Amniotic epithelial cell (primary cell): ENCODE measurements at regions not wholly inside any gene's neighbourhood (a gene's known extent, or its start where the extent isn't known, plus 50 kb on each side); places are given as distances from the start of the nearest gene placed in this dataset.
"Not testable (repeated sequence)": the region's sequence is repeated elsewhere in the genome, so short reads cannot be mapped to it uniquely, and the experiment has no call there.

ENCODE experiments used
- DNase-seq: peaks from one replicate; pipeline ENCODE4 v3.0.0-alpha.2; 2010; ENCODE audit warnings: low read depth

DNA sequence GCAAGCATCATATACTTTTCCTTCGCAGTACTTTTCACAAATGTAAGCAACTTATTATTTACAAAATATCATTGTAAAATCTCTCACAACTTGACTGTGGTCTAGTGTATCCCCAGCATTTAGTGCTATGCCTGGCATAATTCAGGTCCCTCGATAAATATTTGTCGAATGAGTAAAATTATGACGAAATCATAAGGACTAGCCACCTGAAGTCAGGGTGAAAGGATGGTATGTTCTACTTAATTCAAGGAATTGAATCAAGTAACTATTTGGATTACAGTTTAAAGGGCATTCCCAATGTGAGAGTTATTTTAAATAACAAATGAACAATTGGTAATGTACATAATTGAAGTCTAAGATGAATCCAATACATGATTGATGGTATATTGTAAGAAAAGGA, 393.0 kb upstream of the SLC35B3 start:
- no peak for DNase-seq

DNA sequence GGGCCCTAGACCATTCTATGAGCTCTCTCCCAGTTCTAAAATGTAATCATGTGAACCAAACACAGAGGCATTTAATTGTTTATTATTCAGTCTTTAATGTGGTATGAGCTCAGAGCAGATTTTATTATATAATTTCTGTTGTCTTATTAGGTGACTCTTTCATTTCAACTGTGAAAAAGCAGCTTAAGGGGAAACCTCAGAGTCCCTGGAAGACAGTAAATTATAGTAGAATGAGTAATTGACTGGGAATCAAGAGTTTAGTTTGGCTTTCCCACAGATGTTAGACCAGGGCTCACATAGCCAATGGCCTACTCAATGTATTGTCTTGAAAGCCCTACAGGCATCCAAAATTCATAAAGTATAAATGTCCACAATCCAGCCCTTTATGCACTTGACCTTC, 390.4 kb upstream of the SLC35B3 start:
- DNase-seq, result no peak

DNA sequence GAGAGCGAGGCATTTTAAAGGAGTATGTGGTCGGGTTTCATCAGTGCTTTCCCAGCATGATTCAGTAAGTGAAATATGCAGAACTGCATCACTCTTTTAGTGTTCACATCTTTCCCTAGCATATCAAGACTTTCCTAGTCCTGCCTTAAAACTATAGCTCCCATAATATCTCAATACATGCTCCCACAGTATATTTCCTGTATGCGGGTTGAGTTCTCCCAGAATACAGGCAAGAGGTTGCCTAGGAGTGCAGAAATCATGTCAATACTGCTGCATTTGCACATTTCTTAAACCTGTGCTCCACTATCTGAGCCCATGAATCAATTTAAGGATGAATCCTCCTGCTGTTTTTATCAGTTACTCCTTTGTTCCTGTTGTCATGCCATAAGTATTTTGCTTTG, 386.6 kb upstream of the SLC35B3 start:
- no peak for DNase-seq

DNA sequence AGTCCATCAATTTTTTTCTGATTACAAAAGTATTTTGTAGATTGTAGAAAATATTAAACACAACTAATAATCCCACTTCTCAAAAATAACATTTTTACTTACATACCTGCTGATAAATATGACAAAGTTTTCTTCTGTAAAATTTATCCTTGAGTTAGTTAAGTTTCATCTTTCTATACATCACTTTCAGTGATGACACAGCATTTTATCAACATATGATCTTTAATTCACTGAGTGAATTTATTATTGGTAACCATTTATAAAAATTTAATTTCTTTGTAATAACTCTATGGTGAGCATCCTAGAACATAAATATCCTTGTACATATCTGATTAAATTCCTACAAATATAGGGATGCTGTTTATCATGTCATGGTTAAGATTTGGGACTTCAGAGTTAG, 385.0 kb upstream of the SLC35B3 start:
- DNase-seq, result no peak

DNA sequence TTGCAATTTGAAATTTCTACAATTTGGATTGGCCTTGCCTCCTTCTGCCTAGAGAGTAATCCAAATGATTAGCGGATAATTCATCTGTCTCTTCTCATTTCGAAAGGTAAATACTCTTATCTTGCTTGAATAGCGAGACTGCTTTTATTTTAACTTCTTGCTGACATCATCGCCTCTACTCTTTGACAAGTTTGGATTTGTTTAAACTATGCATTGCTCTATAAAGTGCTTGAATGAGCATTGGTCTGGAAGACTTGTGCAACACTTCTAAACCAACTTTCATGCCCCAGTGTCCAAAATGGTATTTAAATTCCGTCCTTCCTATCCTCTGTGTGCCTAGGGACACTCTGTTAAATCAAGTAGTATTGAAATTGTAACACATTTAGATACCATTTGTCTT, 384.1 kb upstream of the SLC35B3 start:
- DNase-seq, result no peak

DNA sequence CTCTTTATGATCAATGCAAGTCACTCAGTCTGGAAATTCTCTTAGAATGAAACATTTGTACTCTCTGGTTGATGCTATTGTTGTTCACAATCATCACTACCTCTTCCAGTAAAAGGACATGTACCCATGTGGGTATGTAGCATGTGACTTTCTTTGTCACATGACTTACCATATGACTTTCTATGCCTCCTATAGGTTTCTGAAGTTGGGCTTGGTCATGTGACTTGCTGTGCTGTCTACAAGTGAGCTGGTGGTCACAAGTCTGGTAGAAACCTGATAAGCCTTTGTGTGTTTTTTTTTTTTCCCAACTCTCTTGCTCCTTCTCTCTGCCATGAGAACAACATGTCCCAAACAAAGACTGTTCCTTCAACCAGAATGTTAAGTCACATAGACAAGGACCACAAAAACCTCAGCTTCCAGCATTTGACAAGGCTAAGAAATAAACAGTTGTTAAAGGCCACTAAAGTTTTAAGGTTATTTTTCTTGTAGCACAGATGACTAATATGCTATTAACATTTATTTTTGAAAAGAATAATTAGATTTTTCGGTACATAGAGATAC, 379.2 kb upstream of the SLC35B3 start:
- no peak for DNase-seq

DNA sequence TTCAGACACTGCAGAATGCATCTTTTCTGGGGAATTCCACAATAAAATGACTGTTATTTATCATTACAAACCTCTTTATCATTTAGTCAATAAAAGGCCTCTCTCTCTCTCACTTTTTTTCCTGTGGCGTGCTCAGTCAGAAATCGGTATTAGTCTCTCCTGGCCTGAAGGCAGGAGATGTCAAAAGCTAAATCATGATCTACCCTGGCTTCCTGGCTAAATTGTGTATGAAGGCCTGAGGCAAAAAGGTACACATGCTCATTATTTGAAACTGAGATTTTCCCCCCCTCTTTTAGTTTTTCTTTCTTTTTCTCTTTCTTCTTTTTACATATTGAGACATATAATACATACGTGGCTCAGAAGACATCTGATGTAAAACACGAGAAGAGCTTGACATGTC, 375.0 kb upstream of the SLC35B3 start:
- no peak for DNase-seq

DNA sequence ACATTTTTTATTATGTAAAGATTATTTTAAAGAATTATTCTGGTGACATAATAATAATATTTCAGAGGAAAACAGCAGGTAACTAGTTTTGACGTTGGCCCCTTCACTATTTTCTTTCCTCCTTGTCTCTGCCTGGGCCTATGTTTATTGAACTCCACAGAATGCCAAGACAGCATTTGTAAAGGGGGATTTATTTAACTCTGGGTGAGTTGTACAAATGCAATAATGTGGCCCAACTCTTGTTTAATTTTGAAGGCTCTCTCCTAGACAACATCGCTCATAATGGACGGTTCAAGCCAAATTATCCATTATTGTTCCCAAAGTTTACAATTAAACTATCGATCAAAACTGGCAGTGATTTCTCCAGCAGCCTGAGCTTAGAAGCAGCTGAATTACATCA, 374.3 kb upstream of the SLC35B3 start:
- DNase-seq, result no peak

DNA sequence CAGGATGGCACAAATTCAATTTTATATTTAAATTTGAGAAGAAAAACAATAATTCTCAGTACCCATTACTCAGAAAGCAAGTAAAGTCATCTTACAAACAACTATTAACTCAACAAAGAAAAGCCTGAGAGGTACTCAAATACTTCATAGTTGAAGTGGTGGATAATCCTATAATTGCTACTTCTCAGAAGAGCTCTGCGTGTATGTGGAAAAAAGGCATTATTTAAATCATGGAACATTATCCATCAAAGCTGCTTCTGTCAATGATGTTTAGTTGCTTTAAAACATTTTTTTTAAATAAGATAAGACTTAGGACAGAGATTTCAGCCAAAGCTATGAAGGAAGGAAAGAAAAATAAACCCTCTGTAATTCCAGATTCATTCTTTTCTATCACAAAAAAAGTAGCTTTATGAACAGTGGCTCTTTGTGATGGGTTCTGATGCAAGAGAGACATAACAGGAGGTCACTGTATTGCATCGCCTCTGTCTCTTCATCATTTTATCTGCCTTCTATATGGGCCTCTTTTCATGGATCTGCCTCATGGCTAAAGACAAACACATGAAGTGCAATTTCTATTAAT, 367.9 kb upstream of the SLC35B3 start:
- no peak for DNase-seq

DNA sequence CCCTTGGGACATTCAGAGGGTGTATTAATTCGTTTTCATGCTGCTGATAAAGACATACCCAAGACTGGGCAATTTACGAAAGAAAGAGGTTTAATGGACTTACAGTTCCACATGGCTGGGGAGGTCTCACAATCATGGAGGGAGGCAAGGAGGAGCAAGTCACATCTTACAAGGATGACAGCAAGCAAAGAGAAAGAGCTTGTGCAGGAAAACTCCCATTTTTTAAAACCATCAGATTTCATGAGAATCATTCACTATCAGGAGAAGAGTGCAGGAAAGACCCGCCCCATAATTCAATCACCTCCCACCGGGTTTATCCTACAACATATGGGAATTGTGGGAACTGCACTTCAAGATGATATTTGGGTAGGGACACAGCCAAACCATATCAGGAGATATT, 367.1 kb upstream of the SLC35B3 start:
- DNase-seq, result not testable (repeated sequence)

DNA sequence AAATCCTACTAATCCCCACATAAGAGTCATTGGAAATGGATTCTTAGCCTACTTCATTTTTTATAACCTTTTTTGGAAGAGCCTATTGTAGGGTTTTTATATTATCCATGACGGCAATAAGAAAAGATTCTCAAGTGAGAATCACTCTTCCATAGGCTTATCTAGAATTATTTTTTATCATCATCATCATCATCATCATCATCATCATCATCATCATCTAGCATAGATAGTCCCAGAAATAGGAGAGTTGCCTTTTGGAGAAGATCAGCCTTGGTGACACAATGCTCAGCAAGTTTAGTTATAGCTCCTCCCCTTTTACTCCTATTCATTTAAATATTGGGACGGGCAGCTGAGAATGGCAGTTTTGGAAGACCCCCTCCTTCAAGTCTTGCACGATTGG, 359.1 kb upstream of the SLC35B3 start:
- no peak for DNase-seq

DNA sequence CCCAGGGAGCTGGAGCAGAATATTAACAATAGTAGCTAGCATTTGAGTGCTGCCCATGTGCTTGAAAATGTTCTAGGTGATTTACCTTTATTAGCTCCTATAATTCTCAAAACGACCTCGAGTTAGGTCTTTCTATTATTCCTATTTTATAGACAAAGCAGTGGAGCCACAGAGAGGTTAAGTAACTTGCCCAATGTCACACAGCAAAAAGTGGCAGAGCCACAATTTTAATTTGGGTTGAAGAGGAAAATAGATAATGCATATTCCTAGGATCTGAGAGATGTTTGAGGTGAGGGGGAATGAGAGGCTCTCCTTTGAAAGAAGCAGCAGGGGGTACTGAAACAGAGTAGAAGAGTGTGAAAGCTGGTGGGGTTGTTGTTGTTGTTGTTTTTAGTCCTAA, 354.5 kb upstream of the SLC35B3 start:
- no peak for DNase-seq

DNA sequence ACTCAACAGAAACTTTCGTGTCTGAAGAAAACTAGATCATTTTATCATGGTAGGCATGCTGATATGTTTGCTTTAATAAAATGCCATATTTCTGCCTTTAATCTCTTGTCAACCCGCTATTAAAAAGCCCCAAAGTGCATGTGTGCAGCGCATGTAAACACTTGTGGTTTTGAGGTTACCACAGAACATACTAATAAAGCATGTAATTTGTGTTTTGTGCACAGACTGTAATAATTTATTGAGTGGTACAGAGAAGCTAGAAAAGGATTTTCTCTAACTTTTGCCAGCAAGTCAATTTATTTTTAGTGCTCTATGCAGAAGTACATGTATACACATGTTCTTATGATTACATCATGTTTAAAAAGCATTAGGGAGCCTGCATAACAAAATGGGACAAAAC, 349.9 kb upstream of the SLC35B3 start:
- no peak for DNase-seq

DNA sequence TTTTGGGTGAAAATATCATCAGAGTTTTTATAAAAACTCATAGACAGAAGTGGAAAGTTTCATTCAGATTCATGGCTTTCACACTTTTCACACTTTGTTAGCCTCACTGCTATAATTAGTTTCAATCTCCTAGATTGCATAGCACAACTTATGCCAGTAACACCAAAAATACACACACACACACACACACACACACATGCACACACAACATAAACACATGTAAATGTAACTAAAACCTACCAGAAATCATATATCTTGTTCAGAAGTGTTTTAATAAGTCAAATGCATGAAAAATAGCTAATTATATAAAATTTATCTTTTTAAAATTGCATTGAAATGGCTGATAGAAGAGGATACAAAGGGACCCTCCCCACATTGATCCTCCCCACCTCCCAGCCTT, 347.8 kb upstream of the SLC35B3 start:
- no peak for DNase-seq

DNA sequence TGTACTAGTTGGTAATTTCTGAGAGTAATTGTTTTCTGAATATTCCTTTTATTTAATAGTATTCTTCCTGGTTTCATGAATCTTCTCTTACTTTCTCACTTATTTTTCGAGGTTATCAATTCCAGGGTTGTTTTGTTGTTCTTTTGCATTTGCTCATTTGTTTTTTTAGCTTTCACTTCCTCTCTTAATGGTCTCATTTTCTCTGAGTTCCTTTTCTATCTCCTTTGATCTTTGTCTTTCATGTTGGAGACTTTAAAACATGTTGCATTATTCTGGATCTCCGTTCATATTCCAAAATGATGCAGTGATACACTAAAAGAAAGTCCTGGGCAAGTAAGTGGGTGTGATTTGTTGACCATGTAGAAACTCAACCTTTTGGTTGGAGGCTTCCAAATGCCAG, 345.3 kb upstream of the SLC35B3 start:
- no peak for DNase-seq

DNA sequence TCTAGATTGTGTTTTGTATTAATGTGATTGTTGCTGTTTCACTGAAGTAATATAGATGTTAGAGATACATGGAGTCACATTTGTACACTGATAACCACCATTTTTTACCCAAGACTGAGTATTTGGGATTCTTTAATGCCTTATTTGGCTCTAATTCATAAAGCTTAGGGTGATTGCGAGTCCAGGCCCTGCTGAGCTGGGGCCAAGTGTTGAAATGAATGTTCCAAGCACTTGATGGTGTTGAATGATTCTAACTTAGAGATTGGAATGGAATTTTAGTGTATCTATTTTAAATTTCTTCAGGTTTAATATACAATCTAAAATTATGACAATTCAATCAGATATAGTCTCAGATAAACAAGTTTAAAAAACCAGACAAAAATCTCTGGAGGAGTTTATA, 329.4 kb upstream of the SLC35B3 start:
- no peak for DNase-seq

DNA sequence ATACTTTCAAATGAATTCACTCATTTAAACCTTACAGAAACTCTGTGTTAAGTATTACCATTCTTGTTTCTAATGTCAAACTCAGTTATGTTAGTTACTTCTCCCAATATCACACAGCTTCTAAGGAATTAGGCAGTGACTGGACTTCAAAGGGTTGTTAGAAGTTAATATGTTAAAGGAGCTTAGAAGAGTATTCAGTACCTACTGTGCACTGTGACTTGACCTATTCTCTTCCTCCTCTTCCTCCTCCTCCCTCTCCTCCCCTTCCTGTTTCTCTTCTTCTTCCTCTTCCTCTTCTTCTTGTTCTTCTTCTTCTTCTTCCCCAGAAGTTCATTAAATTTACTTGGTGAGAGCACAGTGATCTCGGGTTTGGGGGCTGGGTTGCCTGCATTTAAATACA, 325.6 kb upstream of the SLC35B3 start:
- no peak for DNase-seq

DNA sequence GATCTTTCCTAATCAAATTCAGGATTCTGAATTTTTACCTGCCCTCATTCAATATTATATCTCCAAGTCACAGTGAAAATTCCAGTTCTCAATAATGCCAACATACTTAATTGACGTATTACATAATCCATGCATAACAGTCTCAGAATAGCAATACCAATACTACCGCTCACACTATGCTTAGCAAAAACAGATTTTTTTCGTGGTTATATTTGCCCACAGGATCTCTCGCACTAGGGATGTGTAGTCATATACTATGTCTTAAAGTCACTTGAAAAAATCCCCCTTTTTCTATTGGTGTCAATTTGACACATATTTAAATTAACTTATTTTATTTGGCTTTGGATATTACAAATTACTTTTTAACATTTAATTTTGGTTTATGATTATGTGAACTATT, 323.1 kb upstream of the SLC35B3 start:
- DNase-seq, result no peak

DNA sequence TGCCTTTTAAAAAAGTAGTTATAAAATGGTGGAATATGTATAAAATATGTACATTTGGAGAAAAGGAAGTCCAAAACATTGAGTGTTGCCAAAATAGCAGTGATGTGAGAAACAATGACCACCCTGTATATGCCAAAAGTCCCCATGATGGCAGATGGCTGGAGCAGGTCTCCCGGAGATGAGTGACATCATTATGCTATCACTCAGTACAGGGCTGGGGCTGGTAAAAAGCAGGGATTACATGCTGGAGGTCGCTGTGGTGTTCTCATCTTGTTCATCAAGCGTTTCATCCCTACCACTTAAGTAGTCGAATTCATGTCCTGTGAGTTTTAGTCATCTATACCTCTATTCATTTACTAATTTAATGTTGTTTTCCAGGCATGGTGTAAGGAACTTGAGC, 315.3 kb upstream of the SLC35B3 start:
- no peak for DNase-seq

DNA sequence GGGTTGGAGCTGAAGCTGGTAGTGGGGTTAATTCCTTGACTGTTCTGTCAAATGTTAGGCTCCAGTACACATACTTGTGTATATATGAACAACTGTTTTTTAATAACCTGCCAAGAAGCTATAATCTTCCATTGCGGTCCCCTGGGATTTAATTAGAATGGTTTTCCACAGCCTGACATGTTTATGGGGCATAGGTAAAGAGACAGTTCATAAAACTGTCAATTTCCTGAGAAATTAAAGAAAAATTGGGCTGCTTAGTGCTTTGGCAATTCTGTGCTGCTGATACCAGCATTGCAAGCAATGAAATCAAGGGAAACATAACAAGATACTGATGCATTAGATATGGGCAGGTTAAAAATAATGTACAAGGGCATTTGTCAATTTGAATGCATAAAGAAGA, 314.1 kb upstream of the SLC35B3 start:
- DNase-seq, result no peak

DNA sequence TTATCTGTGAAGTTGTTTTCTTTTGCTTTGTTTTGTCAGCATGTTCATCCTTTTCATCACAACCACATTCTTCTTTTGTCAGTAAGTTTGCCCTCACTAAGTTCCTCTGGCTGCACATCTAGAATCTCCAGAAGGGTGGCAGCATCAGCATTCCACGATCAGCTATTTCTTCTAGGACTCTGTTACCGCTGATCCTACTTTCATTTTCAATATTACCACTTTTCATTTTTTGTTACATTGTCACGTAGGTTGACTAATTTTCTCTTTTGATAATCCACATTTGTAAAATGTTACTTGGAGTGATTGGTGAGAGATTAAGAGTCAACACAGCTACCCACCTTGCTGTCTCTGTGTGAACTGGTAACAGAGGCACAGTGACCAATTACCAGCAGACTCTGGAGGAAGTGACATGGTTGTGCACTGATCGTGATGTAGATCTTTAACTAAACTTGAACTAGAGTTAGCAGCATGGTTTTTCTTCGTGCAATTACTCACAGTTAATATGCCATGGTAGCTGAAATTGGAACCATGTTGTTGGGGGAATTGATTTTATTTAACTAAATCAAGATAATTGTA, 307.9 kb upstream of the SLC35B3 start:
- no peak for DNase-seq

DNA sequence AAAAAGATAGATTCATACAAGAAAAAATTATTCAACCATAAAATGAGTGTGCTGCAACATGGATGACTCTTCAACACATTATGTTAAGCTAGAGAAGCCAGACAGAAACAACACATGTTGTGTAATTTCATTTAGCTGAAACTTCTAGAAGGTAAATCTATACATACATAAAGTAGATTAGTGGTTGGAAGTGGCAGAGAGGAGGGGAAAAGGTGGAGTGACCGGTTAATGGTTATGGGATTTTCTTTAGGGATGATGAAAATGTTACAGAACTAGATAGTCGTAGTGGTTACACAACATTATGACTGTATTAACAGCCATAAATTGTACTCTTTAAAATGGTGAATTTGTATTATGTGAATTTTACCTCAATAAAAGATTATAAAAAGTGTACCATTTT, 304.1 kb upstream of the SLC35B3 start:
- DNase-seq, result no peak

DNA sequence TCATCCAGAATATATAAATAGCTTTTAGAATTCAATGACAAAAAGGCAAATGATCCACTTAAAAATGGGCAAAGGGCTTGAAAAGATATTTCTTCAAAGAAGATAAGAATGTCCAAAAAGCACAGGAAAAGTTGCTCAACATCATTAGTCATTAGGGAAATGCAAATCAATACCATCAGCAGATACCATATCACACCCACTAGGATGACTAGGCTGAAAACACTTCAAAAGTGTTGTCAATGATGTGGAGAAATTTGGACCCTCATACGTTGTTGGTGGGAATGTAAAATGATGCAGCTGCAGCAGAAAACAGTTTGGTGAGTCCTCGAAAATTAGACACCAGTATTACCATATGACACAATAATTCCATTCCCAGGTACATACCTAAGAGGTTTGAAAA, 303.6 kb upstream of the SLC35B3 start:
- no peak for DNase-seq

DNA sequence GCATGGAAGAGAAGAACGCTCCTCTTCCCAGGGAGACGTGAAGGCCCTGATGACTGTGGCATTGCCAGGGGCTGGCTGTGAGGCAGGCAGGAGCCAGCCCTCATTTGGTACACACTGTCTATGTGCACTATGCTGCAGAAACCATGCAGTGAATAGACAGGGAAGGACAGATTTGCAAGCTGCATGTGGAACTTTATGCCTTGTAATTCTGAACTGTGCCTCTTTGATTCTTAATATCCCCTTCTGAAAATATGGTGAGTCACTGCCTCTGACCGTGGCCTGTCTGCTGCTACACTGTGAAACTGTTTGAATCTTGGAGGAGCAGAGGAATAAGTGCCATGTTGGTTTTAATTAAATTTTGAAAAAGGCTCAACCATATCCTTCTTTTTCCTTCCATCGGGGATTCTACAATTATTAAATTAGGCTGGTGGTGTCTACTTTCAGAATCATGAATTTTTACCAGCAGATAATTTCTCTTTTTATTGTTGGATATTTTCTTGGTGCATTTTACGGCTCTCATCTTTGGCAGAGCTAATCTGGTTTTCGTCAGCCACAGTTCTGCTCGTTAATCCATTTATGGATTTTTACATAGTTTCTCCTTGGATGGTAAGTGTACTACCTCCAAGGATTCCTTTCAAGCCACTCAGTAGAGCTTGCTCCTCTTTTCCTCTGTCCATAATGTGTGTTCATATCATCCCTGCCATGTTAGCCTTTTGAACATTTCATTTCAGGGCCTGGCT, 301.0 kb upstream of the SLC35B3 start:
- no peak for DNase-seq
